Keratinocyte (primary cell): ENCODE measurements at regions not wholly inside any gene's neighbourhood (a gene's known extent, or its start where the extent isn't known, plus 50 kb on each side); places are given as distances from the start of the nearest gene placed in this dataset.

Experiments used
- DNase-seq: peaks from one replicate; pipeline ENCODE4 v3.0.0-alpha.2; 2011; ENCODE audit warnings: low read depth, missing footprints, low spot score
- FAIRE-seq: peaks from 2 replicates; lab custom pipeline; 2011; peaks lifted over from hg19 to GRCh38; lab: Jason Lieb, UNC
- H2AFZ ChIP-seq: 2 replicates; pipeline ENCODE4 v1.6.0; 2012; ENCODE audit warnings: low read length, control low read depth, inconsistent platforms; ENCODE audit not compliant: control insufficient read depth
- H3K27ac ChIP-seq: 2 replicates; pipeline ENCODE4 v1.5.1; 2011; ENCODE audit warnings: low read length; ENCODE audit not compliant: control insufficient read depth, insufficient read depth
- H3K27me3 ChIP-seq: 3 replicates; pipeline ENCODE4 v1.6.0; 2011; ENCODE audit warnings: low read length; ENCODE audit not compliant: control insufficient read depth, insufficient read depth; ENCODE audit errors: extremely low read depth
- H3K36me3 ChIP-seq, 2 experiments: 2 replicates in 1 of 2; 3 replicates in 1 of 2; pipeline ENCODE4 v1.5.1; 2011; ENCODE audit warnings: low read length in 2 of 2, mild to moderate bottlenecking in 1 of 2; ENCODE audit not compliant: control insufficient read depth in 2 of 2, insufficient read depth in 2 of 2; ENCODE audit errors: extremely low read depth in 1 of 2
- H3K4me1 ChIP-seq: 3 replicates; pipeline ENCODE4 v1.5.1; 2011; ENCODE audit warnings: low read length; ENCODE audit not compliant: control insufficient read depth, insufficient read depth; ENCODE audit errors: extremely low read depth
- H3K4me2 ChIP-seq: 3 replicates; pipeline ENCODE4 v1.6.0; 2011; ENCODE audit warnings: low read depth, low read length; ENCODE audit not compliant: control insufficient read depth, insufficient read depth; ENCODE audit errors: extremely low read depth
- H3K4me3 ChIP-seq, 3 experiments: fragments of 200-600 bp in 1 of 3; sonication (generic) in 1 of 3; 2 replicates in 2 of 3; 3 replicates in 1 of 3; pipeline ENCODE4 v1.5.1; 2011 to 2016; ENCODE audit warnings: low read length in 3 of 3, mild to moderate bottlenecking in 3 of 3, control low read depth in 2 of 3, inconsistent platforms in 1 of 3, low read depth in 1 of 3, mixed read lengths in 1 of 3, mixed run types in 1 of 3, moderate library complexity in 1 of 3; ENCODE audit not compliant: control insufficient read depth in 2 of 3, insufficient read depth in 2 of 3; ENCODE audit errors: extremely low read depth in 1 of 3
- H3K79me2 ChIP-seq: 2 replicates; pipeline ENCODE4 v1.6.0; 2012; ENCODE audit warnings: low read length; ENCODE audit not compliant: control insufficient read depth, insufficient read depth
- H3K9ac ChIP-seq: 3 replicates; pipeline ENCODE4 v1.6.0; 2011; ENCODE audit warnings: low read length; ENCODE audit not compliant: control insufficient read depth, insufficient read depth; ENCODE audit errors: extremely low read depth
- H3K9me1 ChIP-seq: 3 replicates; pipeline ENCODE4 v1.6.0; 2011; ENCODE audit warnings: low read length; ENCODE audit not compliant: control insufficient read depth, insufficient read depth; ENCODE audit errors: extremely low read depth
- H3K9me3 ChIP-seq: 2 replicates; pipeline ENCODE4 v1.5.1; 2012; ENCODE audit warnings: low read depth, low read length; ENCODE audit not compliant: control insufficient read depth
- H4K20me1 ChIP-seq: 3 replicates; pipeline ENCODE4 v1.6.0; 2011; ENCODE audit warnings: low read length; ENCODE audit not compliant: control insufficient read depth, insufficient read depth; ENCODE audit errors: extremely low read depth
- CTCF ChIP-seq, 3 experiments: IDR thresholded peaks in 1 of 3; conservative IDR thresholded peaks in 1 of 3; optimal IDR thresholded peaks in 1 of 3; 2 replicates in 2 of 3; 3 replicates in 1 of 3; pipeline versions ENCODE3 to v1.5.1; 2011; ENCODE audit warnings: low read length in 3 of 3, mild to moderate bottlenecking in 3 of 3, moderate library complexity in 2 of 3, control low read depth in 1 of 3, inconsistent platforms in 1 of 3; ENCODE audit not compliant: insufficient read depth in 2 of 3; ENCODE audit errors: extremely low read depth in 1 of 3
- EZH2 ChIP-seq: IDR thresholded peaks from one replicate; pipeline ENCODE4 v1.6.1; 2012; ENCODE audit warnings: inconsistent platforms, mild to moderate bottlenecking, low read length, moderate library complexity
- dilution Hi-C: fragments of 300-500 bp; cut with MboI; formaldehyde crosslinking; loops from one replicate; pipeline ENCODE4 v1.7.0; 2020; ENCODE audit warnings: low sequenced_read_pairs; ENCODE audit not compliant: extremely low pct_ligation_motif_present

DNA sequence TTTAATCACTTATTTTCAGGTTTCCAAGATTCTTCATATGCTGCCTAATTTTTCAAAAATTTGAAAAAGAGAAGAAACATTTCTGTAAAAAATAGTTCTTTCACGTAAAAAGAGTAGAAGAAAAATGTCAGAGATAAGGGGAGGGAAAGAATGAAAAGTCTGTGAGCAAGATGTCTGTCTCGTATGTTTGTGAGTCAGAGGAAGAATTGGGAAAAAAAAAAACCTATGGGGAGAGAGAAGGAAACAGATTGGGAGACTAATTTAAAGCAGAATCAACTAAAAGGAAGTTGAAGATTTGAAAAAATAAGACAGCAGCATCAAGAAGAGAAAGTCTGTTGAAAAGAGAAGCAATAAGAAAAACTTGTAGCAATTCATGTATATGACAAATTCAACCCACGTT is 456.3 kb downstream of the HINT1 start:
- H3K9me3 ChIP-seq = no peaks in the 10 kb centered on the region
- H3K4me1 ChIP-seq = no peaks in the 10 kb centered on the region
- no peaks in the 10 kb centered on the region for H3K36me3 ChIP-seq
- H3K79me2 ChIP-seq = no peaks in the 10 kb centered on the region
- H3K4me2 ChIP-seq = no peak overlapping the region
- no peak for FAIRE-seq
- no peak overlapping the region for H3K27ac ChIP-seq
- no peak for DNase-seq
- H3K9ac ChIP-seq = no peak overlapping the region
- dilution Hi-C loops = no loop called here
- no peaks in the 10 kb centered on the region for H3K9me1 ChIP-seq
- H3K4me3 ChIP-seq = no peak overlapping the region
- H2AFZ ChIP-seq = no peak overlapping the region
- H4K20me1 ChIP-seq = no peaks in the 10 kb centered on the region
- H3K27me3 ChIP-seq = no peaks in the 10 kb centered on the region
- no peak for TF ChIP-seq CTCF (optimal IDR thresholded peaks at IDR 0.05 in 1 of 3, IDR thresholded peaks at IDR 0.05 in 1 of 3, conservative IDR thresholded peaks at IDR 0.05 in 1 of 3; ENCODE audit: extremely low read depth in 1 of 3, insufficient read depth in 2 of 3, low read length in 3 of 3)

DNA sequence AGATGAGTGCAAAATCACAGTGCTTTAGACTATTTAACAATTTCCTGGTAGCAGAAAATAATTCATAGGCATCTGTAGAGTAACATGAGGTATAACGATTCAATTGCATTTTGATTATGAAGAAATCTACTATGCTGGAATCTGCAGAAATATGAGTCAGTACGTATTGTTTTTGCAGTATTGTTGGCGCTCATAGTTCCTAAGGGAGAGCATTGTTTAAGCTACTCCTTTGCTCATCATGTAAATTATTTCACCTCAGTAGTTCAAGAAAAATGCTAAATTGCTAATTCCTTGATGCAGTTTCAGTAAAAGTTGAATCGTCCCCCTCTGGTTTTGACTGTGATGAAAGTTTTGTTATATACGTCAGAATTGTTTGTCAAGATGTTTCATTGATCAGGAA is 458.4 kb downstream of the HINT1 start:
- H3K9me3 ChIP-seq = no peaks in the 10 kb centered on the region
- dilution Hi-C loops = no loop called here
- no peak overlapping the region for H2AFZ ChIP-seq
- H3K4me1 ChIP-seq = no peaks in the 10 kb centered on the region
- no peaks in the 10 kb centered on the region for H3K36me3 ChIP-seq
- TF ChIP-seq CTCF (optimal IDR thresholded peaks at IDR 0.05 in 1 of 3, IDR thresholded peaks at IDR 0.05 in 1 of 3, conservative IDR thresholded peaks at IDR 0.05 in 1 of 3; ENCODE audit: extremely low read depth in 1 of 3, insufficient read depth in 2 of 3, low read length in 3 of 3) = no peak
- TF ChIP-seq EZH2 = no peak
- FAIRE-seq (no peak), DNase-seq (no peak)
- H3K9ac ChIP-seq = no peak overlapping the region
- H3K27me3 ChIP-seq = no peaks in the 10 kb centered on the region
- no peak overlapping the region for H3K4me2 ChIP-seq
- H4K20me1 ChIP-seq = no peaks in the 10 kb centered on the region
- H3K4me3 ChIP-seq = no peak overlapping the region
- H3K9me1 ChIP-seq = no peaks in the 10 kb centered on the region
- no peaks in the 10 kb centered on the region for H3K79me2 ChIP-seq
- H3K27ac ChIP-seq = no peak overlapping the region
